Ectodermal cell (in vitro differentiated cells): ENCODE measurements at regions not wholly inside any gene's neighbourhood (a gene's known extent, or its start where the extent isn't known, plus 50 kb on each side); places are given as distances from the start of the nearest gene placed in this dataset.

ENCODE experiments used
- H3K27ac ChIP-seq: 2 replicates; pipeline ENCODE4 v1.7.0; 2013; ENCODE audit warnings: mild to moderate bottlenecking, low read depth, low read length; ENCODE audit not compliant: insufficient read depth, poor library complexity, severe bottlenecking
- H3K27me3 ChIP-seq: 2 replicates; pipeline ENCODE4 v1.7.0; 2013; ENCODE audit warnings: mild to moderate bottlenecking, low read length; ENCODE audit not compliant: insufficient read depth, control insufficient read depth, poor library complexity, severe bottlenecking
- H3K36me3 ChIP-seq: one replicate; pipeline ENCODE4 v1.7.0; 2013; ENCODE audit warnings: low read length; ENCODE audit not compliant: control insufficient read depth, insufficient read depth
- H3K4me1 ChIP-seq: one replicate; pipeline ENCODE4 v1.7.0; 2013; ENCODE audit warnings: low read length; ENCODE audit not compliant: control insufficient read depth, insufficient read depth
- H3K4me3 ChIP-seq: 2 replicates; pipeline ENCODE4 v1.7.0; 2013; ENCODE audit warnings: low read depth, low read length, control low read depth; ENCODE audit not compliant: insufficient read depth
- H3K9me3 ChIP-seq: 2 replicates; pipeline ENCODE4 v1.7.0; 2013; ENCODE audit warnings: mild to moderate bottlenecking, low read length, moderate library complexity; ENCODE audit not compliant: control insufficient read depth
- WGBS, 2 experiments: methylation state at CpG; one replicate each; pipeline ENCODE4 v1.1.7; 2013; ENCODE audit warnings: missing lambda C conversion rate in 2 of 2; 5-methylcytosine and 5-hydroxymethylcytosine counted together

DNA sequence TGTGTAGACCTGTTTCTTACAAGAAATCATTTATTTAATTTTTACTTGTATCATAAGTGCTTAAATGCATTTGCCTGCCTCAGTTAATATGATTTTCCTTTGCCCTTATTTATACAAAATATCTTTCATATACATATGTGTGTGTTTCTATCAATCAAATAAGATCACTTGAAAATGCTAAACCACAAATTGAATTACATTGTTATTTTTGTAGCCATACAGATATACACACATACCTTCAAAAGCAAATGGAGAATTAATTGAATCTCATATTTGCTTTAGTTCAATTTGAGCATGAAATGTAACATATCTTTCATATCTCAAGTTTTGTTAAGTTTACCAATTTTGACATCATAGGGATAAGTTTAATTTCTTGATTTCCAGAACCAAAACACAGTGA is 755.8 kb upstream of the PIK3C3 start:
- Histone ChIP-seq H3K4me1 (no peaks in the 10 kb centered on the region), H3K27ac (no peak overlapping the region), H3K4me3 (no peak overlapping the region), H3K36me3 (no peaks in the 10 kb centered on the region), H3K9me3 (no peaks in the 10 kb centered on the region), H3K27me3 (no peaks in the 10 kb centered on the region)

DNA sequence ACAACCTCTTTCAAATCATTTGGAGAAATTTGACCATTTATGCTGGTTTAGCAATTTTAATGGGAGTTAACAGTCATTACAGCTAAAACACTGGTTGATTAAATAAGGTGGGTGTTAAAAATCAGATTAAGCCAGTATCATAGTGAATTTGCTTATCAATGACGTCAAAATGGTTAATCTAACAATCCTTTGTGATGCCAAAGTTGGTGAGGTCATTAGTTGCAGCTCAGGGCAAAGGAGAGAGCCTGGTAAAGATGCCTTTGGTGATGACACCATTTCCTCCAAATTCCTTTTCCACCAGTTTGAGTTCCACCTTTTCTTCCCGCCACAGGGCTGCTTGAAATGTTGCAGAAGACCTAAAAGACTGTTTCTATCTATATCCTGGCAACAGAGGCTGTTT is 757.1 kb upstream of the PIK3C3 start:
- Histone ChIP-seq H3K9me3 (no peaks in the 10 kb centered on the region), H3K27ac (no peak overlapping the region), H3K36me3 (no peaks in the 10 kb centered on the region), H3K27me3 (no peaks in the 10 kb centered on the region), H3K4me3 (no peak overlapping the region), H3K4me1 (no peaks in the 10 kb centered on the region)
- WGBS, 2 experiments = 91 to 95% methylated on average over 2 of the region's 2 CpGs

DNA sequence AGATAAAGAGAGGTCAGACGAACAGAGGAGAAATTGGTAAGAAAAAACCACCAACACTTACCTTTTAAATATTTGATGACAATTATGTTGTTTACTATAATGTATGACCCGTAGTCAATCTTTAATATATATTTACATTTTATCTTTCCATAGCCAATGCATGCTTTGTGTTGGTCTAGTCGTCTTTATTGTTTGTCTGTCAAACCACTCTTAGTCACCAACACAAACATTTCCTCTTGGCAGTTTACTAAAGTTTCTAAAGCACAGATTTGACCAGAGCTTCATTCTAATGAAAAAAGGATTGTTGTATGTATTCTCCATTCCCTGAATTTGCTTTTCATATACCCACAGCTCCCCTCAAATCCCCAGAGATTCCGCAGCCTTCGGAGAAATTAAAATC is 784.7 kb upstream of the PIK3C3 start:
- H3K27ac ChIP-seq = no peak overlapping the region
- WGBS, 2 experiments = 87 to 100% methylated on average over 1 to 4 of the region's 5 CpGs

DNA sequence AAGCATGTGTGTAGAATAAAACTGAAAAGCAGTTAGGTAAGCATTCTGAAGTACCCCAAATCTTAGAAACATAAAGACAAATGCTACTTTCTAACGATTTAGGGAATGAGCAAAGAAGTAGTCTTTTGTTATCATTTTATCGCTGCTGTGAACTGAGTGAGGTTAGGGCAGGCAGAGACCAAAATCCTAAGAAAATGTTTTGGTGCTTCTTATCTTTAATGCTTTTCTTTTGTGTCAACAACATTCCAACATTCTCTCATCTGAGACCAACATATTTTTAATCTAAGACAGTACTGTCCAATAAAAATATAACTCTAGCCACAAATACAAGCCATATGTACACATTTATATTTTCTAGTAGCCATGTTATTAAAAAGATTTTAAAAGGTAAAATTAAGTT is 789.4 kb upstream of the PIK3C3 start:
- H3K27ac ChIP-seq = no peak overlapping the region
- H3K36me3 ChIP-seq = no peaks in the 10 kb centered on the region
- WGBS, 2 experiments = 91 to 94% methylated on average over 2 of the region's 2 CpGs
- no peaks in the 10 kb centered on the region for H3K9me3 ChIP-seq
- H3K4me1 ChIP-seq = no peaks in the 10 kb centered on the region
- H3K27me3 ChIP-seq = no peaks in the 10 kb centered on the region
- no peak overlapping the region for H3K4me3 ChIP-seq

More for the DNA sequence above, 784.7 kb upstream of the PIK3C3 start:
- no peaks in the 10 kb centered on the region for H3K27me3 ChIP-seq
- H3K9me3 ChIP-seq = no peaks in the 10 kb centered on the region
- H3K4me1 ChIP-seq = no peaks in the 10 kb centered on the region
- no peaks in the 10 kb centered on the region for H3K36me3 ChIP-seq
- H3K4me3 ChIP-seq = no peak overlapping the region

DNA sequence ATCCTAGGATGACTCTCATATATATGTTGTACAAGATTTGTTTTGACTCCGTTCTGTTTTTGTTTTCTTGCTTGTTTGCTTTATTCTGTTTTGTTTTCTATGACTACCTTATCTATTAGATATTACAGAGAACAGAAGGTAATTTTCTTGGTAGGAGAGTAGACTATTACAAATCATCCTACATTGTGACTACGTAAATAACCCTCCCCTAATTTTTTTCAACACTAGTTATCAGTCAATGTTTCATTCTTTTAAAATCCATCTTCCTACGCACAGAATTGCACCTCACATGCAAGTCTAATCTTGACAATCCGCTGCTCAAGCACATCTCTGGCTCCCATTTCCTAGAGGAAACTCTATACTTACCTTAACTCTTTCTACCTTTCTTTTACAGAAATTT is 792.3 kb upstream of the PIK3C3 start:
- H3K9me3 ChIP-seq = no peaks in the 10 kb centered on the region
- H3K27ac ChIP-seq = no peak overlapping the region
- no peak overlapping the region for H3K4me3 ChIP-seq
- H3K36me3 ChIP-seq = no peaks in the 10 kb centered on the region
- H3K27me3 ChIP-seq = no peaks in the 10 kb centered on the region
- H3K4me1 ChIP-seq = no peaks in the 10 kb centered on the region
- 93 to 96% methylated on average over 3 of the region's 4 CpGs for WGBS, 2 experiments

DNA sequence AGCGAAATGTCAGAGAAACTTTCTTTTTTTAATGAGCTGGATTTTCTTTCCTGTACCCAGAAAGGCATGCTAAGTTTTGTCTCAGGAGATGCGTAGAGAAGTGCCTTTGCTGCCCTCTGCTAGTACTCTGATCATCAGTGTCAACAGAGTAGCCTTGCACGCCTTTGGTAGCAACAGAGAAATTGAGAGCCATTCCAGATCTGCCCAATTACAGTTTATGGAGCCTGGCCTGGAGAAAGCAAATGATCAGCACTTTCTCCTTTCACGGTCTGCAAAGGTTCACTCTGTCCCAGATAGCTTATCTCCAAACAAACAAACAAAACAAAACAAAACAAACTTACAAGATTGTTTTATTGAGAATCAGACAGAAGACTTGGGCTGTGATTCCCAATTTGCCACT is 792.8 kb upstream of the PIK3C3 start:
- H3K4me1 ChIP-seq = no peaks in the 10 kb centered on the region
- H3K9me3 ChIP-seq = no peaks in the 10 kb centered on the region
- 88 to 89% methylated on average over 4 of the region's 4 CpGs for WGBS, 2 experiments
- no peak overlapping the region for H3K27ac ChIP-seq
- H3K36me3 ChIP-seq = no peaks in the 10 kb centered on the region
- H3K4me3 ChIP-seq = no peak overlapping the region
- H3K27me3 ChIP-seq = no peaks in the 10 kb centered on the region

DNA sequence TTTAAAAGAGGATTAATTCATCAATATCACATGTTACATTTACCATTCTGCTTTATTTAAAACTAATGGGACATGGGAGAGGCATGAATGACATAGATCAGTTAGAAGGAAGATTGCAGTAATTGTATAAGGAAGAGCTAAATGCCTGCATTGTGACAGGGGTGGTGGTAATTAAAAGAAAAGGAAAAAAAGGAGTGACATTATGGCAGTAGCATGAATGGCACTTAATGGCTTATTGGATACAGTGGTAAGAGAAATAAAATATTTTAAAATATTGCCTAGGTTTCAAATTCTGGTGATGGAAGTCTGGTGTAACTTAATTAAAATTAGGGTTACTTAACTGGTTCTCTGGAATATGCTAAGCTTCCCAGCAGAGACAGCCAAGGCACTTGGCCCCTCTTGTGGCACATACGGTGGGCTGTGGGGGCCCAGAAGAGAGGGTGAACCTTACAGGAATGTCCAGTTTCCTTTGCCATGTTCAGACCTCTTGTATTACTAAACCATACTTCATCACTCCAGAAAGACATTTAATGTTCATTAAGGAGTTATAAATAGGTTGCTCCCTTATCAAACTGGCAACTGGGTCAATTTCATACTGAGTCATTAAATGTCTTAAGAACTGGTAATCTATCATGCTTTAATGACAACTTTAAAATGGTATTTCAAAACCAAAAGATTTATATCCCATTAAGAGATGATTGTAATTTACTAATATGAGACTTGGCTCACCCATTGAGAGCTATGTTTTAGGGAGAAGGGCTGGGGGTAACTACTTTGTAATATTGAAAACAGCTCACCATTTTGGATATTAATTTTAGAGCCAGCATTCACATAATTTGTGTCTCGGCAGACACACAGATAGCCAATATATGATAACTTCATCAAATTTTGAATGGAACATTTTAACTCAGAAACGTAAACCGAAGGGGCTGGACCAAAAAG is 798.9 kb upstream of the PIK3C3 start:
- no peaks in the 10 kb centered on the region for H3K9me3 ChIP-seq
- no peak overlapping the region for H3K27ac ChIP-seq
- H3K36me3 ChIP-seq = no peaks in the 10 kb centered on the region
- H3K4me3 ChIP-seq = no peak overlapping the region
- no peaks in the 10 kb centered on the region for H3K4me1 ChIP-seq
- 97 to 98% methylated on average over 4 of the region's 4 CpGs for WGBS, 2 experiments
- H3K27me3 ChIP-seq = no peaks in the 10 kb centered on the region

DNA sequence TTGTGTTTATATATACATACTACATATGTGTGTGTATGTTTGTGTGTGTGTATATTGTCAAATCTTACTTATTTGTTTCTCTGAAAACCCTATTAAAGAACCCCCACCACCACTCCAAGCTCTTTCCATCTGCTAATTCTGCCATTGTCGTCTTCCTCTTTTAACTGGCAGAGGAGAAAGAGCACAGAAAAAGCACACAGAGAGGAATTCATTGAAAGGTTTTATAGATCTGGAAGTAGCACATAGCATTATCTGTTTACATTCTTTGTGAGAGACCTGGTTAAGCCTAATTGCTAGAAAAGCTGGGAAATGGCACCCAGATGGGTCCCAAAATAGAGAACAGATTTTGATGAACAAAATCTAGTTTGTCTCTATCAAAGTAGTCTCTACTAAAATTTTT is 800.0 kb upstream of the PIK3C3 start:
- Histone ChIP-seq H3K36me3 (no peaks in the 10 kb centered on the region), H3K27ac (no peak overlapping the region), H3K9me3 (no peaks in the 10 kb centered on the region), H3K27me3 (no peaks in the 10 kb centered on the region), H3K4me1 (no peaks in the 10 kb centered on the region), H3K4me3 (no peak overlapping the region)
- WGBS, 2 experiments = 54 to 67% methylated on average over 1 of the region's 1 CpG

DNA sequence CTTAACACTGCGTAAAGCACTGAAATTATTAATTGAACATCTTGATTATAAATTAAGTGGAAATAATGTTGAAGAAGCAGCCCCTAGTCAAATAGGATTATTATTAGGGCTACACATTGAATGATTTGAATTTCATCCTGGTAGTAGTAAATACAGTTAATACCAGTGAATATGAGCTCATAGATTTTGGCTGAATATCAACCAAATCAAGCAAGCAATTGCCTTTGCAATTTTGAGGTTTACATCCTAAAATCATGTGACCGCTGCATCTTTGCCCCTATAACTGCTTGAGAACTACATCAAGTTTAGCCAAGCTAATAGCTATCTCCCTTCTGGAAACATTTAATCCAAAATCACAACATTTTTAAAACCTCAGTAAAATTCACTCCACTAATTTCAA is 801.2 kb upstream of the PIK3C3 start:
- Histone ChIP-seq H3K27ac (no peak overlapping the region), H3K4me3 (no peak overlapping the region), H3K27me3 (no peaks in the 10 kb centered on the region), H3K36me3 (no peaks in the 10 kb centered on the region), H3K9me3 (no peaks in the 10 kb centered on the region), H3K4me1 (no peaks in the 10 kb centered on the region)
- WGBS, 2 experiments = 95 to 96% methylated on average over 1 to 2 of the region's 2 CpGs

DNA sequence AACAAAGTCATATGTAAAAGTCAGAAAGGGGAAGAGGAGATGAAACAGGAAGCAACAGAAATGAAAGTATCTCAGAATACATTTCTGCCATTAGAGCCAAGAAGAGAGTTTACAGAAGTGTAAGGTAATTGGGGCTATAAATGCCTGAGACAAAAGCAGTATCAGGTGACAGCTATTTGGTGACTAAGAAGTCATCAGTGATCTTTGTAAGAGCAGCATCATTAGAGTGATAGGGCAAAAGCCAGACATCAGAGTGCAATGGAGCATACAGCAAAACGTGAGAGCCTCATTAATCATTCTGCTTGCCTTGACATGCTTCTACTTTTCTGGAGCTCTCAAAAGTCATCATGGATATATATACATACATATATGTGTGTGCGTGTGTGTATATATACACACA is 804.7 kb upstream of the PIK3C3 start:
- H3K9me3 ChIP-seq = no peaks in the 10 kb centered on the region
- WGBS, 2 experiments = 75 to 76% methylated on average over 1 to 2 of the region's 2 CpGs
- no peak overlapping the region for H3K27ac ChIP-seq
- no peak overlapping the region for H3K4me3 ChIP-seq
- H3K4me1 ChIP-seq = no peaks in the 10 kb centered on the region
- no peaks in the 10 kb centered on the region for H3K27me3 ChIP-seq
- no peaks in the 10 kb centered on the region for H3K36me3 ChIP-seq
